ENCODE measurements at regions not wholly inside any gene's neighbourhood (a gene's known extent, or its start where the extent isn't known, plus 50 kb on each side); places are given as distances from the start of the nearest gene placed in this dataset.

DNA sequence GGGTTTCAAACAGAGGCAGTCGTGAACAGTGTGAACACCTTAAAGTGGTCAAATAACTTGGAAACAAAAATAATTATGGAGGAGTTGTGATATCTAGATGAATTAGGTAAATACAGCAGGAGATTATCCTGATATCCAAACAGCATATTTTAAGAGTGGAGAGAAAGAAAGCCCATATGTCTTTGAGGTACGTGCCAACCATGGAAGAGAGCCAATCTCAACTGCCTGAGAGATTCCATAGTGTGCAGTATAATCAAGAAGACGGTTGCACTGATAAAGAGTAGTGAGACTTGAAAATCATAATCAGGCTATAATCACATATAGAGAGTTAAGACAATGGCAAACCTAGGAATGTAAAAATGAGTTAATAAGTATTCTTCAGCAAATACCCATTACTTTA, 472.8 kb upstream of the SLITRK5 start:
- no peak overlapping the region for H3K4me3 ChIP-seq (ENCODE audit: control insufficient read depth, low read depth, low read length)
- no peak for DNase-seq (ENCODE audit: low read depth)
- TF ChIP-seq, protein P1, sequence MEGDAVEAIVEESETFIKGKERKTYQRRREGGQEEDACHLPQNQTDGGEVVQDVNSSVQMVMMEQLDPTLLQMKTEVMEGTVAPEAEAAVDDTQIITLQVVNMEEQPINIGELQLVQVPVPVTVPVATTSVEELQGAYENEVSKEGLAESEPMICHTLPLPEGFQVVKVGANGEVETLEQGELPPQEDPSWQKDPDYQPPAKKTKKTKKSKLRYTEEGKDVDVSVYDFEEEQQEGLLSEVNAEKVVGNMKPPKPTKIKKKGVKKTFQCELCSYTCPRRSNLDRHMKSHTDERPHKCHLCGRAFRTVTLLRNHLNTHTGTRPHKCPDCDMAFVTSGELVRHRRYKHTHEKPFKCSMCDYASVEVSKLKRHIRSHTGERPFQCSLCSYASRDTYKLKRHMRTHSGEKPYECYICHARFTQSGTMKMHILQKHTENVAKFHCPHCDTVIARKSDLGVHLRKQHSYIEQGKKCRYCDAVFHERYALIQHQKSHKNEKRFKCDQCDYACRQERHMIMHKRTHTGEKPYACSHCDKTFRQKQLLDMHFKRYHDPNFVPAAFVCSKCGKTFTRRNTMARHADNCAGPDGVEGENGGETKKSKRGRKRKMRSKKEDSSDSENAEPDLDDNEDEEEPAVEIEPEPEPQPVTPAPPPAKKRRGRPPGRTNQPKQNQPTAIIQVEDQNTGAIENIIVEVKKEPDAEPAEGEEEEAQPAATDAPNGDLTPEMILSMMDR (IDR thresholded peaks at IDR 0.05; ENCODE audit: control insufficient read depth, insufficient read depth, low read depth, low read length, missing control alignments) = no peak

DNA sequence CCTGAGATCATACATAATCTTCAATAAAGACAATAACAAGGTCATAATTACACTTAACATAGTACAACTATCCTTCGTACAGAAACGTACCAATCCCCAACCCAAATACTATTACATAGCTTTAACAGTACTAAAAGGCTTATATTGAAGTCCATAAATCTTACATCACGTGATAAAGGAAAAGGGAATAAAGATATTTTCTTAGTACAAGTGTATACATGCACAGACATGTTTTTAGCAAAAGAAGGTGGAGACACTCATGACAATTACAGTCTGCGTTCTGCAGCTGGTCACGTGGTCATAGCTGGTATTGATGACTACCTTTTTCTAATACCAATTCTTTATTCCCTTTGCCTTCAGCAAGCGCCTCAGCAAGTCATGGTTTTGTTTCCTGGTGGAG, 464.5 kb upstream of the SLITRK5 start:
- DNase-seq (ENCODE audit: low read depth) = no peak
- TF ChIP-seq, protein P1 (IDR thresholded peaks at IDR 0.05; ENCODE audit: control insufficient read depth, insufficient read depth, low read depth, low read length, missing control alignments) = no peak
- H3K4me3 ChIP-seq (ENCODE audit: control insufficient read depth, low read depth, low read length) = no peak overlapping the region

DNA sequence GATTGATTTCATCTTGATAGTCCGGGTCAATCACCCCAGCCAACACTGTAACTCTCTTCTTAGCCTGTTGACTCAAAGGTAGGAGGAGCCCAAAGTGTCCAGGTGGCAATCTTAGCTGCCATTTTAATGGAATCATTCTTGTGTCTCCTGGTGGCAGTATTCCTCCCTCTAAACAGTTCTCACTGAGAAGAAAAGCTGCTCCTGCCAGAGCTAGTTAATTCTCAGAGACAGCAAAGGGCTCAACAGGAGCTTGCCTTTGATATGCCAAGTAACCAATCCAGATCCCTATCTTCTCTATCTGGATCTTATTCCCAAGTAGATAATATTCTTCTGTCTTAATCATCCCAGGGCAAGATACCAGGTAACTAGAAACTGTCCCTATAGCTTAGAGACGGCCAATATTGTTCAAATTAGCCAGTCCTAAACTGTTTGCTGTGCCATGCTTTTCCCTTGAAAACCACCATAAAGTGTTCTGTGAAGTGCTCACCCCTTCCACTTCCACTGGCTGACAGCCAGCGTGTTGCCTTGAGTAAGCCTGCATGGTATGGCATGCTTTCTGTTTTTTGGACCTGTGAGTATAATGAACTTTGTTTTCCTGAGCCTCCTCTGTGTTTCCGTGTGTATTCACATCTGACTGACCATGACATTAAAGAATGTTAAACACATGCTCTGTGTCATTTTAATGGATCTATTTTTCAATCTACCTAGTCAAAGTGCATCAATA, 463.7 kb upstream of the SLITRK5 start:
- DNase-seq (ENCODE audit: low read depth) = no peak
- TF ChIP-seq, protein P1 (IDR thresholded peaks at IDR 0.05; ENCODE audit: control insufficient read depth, insufficient read depth, low read depth, low read length, missing control alignments) = no peak
- no peak overlapping the region for H3K4me3 ChIP-seq (ENCODE audit: control insufficient read depth, low read depth, low read length)

DNA sequence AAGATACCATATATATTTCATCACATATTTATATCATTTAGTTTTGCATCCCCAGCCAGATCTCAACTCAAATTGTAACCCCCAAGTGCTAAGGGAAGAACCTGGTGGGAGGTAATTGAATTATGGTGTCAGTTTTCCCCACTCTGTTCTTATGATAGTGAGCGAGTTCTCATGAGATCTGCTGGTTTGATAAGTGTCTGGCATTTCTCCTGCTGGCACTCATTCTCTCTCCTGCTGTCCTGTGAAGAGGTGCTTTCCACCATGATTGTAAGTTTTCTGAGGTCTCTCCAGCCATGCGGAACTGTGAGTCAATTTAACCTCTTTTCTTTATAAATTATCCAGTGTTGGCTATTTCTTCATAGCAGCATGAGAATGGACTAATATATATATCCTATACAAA, 462.5 kb upstream of the SLITRK5 start:
- no peak overlapping the region for H3K4me3 ChIP-seq (ENCODE audit: control insufficient read depth, low read depth, low read length)
- TF ChIP-seq, protein P1 (IDR thresholded peaks at IDR 0.05; ENCODE audit: control insufficient read depth, insufficient read depth, low read depth, low read length, missing control alignments) = no peak
- no peak for DNase-seq (ENCODE audit: low read depth)

DNA sequence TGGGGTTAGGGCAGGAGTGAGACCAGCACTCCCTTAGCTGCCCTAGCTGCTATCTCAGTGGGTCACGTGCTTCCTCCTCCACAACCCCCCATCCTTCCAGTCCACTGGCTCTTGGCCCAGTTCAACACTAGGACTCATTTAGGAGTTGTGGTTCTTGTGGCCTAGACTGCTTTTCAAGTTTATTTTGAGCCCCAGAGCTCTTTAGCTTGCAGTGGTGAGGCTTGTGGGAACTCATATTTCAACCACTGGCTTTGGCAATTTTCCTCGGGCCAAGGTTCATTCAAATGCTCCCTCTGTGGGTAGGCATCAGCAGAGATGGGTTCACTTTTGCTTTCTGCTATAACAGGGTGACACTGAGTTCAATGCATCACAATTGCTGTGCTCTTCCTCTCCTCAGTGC, 436.2 kb upstream of the SLITRK5 start:
- H3K4me3 ChIP-seq (ENCODE audit: control insufficient read depth, low read depth, low read length) = no peak overlapping the region
- DNase-seq (ENCODE audit: low read depth) = no peak
- TF ChIP-seq, protein P1 (IDR thresholded peaks at IDR 0.05; ENCODE audit: control insufficient read depth, insufficient read depth, low read depth, low read length, missing control alignments) = no peak

DNA sequence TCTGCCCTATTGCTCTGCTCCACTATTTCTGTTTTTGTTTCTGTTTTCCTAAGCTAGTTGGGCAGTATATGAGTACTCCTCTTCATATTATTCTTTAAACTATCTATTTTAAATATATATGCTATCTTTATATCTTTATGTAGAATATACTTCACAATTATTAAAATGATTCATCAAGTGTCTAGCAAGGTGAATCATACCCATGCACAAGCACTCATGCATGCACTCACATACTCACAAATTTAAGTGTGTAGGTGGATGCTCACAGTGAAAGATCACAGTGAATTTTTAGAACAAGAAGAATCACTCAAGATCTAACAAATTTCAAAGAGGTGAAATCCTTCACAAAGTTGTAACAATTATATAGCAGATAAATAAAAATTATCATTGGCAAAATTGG, 435.6 kb upstream of the SLITRK5 start:
- DNase-seq (ENCODE audit: low read depth) = no peak
- TF ChIP-seq, protein P1 (IDR thresholded peaks at IDR 0.05; ENCODE audit: control insufficient read depth, insufficient read depth, low read depth, low read length, missing control alignments) = no peak
- H3K4me3 ChIP-seq (ENCODE audit: control insufficient read depth, low read depth, low read length) = no peak overlapping the region

Data from AG09309 (cell line).